NT2/D1 (cell line): ENCODE measurements at regions not wholly inside any gene's neighbourhood (a gene's known extent, or its start where the extent isn't known, plus 50 kb on each side); places are given as distances from the start of the nearest gene placed in this dataset.

Source experiments
- SUZ12 ChIP-seq: IDR thresholded peaks from 2 replicates; pipeline ENCODE4 v1.6.1; 2011; ENCODE audit not compliant: insufficient read length, insufficient read depth; ENCODE audit errors: extremely low read depth
- YY1 ChIP-seq: IDR thresholded peaks from 2 replicates; pipeline ENCODE4 v1.6.1; 2011; ENCODE audit not compliant: insufficient read length, insufficient read depth

GRCh38 chr15:58311556-58311955, 120.2 kb upstream of the LIPC start:
- TF ChIP-seq SUZ12 (no peak), YY1 (no peak)
